ENCODE measurements at regions not wholly inside any gene's neighbourhood (a gene's known extent, or its start where the extent isn't known, plus 50 kb on each side); places are given as distances from the start of the nearest gene placed in this dataset.

GRCh38 chr4:100681289-100681688 lies 163.5 kb upstream of the EMCN start:
- TF ChIP-seq CTCF (conservative IDR thresholded peaks at IDR 0.05) (no peak), EZH2 (IDR thresholded peaks at IDR 0.05; ENCODE audit: low read depth) (no peak)
